ENCODE measurements at regions not wholly inside any gene's neighbourhood (a gene's known extent, or its start where the extent isn't known, plus 50 kb on each side); places are given as distances from the start of the nearest gene placed in this dataset.

GRCh38 chr20:3326779-3327521, 80.5 kb downstream of the DNAAF9 start:
- Histone ChIP-seq H3K27ac (ENCODE audit: extremely low read depth, low read depth, low read length) (no peak overlapping the region), H4K20me1 (replicated peaks; ENCODE audit: control insufficient read depth, insufficient read depth, low read length) (no peaks in the 10 kb centered on the region; the same call in 1 of the 2 replicates), H3K9ac (ENCODE audit: insufficient read depth in 1 of 2, low read depth in 2 of 2, low read length in 2 of 2) (no peak overlapping the region), H3K36me3 (ENCODE audit: control insufficient read depth, insufficient read depth, low read length) (no peaks in the 10 kb centered on the region), H3K4me1 (replicated peaks in 1 of 2; ENCODE audit: control insufficient read depth in 2 of 2, insufficient read depth in 2 of 2, low read length in 2 of 2) (no peaks in the 10 kb centered on the region; a peak in 1 of 5 replicates), H3K27me3 (ENCODE audit: control insufficient read depth in 2 of 2, insufficient read depth in 2 of 2, low read length in 2 of 2) (no peaks in the 10 kb centered on the region), H3K4me3 (no peak overlapping the region), H3K9me3 (replicated peaks; ENCODE audit: control insufficient read depth, insufficient read depth, low read depth, low read length) (no peaks in the 10 kb centered on the region), H3K4me2 (ENCODE audit: insufficient read depth, low read length) (no peak overlapping the region), H3K79me2 (ENCODE audit: control insufficient read depth, insufficient read depth, low read length) (no peaks in the 10 kb centered on the region), H3K9me1 (ENCODE audit: control insufficient read depth, insufficient read depth, low read length) (no peaks in the 10 kb centered on the region), H2AFZ (ENCODE audit: low read depth, low read length) (no peak overlapping the region)
- in situ Hi-C loops (cut with MboI): no loop called here
- FAIRE-seq (no peak), ATAC-seq (no peak), DNase-seq (ENCODE audit: extremely low read depth in 1 of 4, low spot score in 3 of 4) (no peak)
- BruUV-seq (replicated peaks): no TSS peak
- POLR2A ChIA-PET: no interaction called here
- WGBS (ENCODE audit: insufficient coverage, low coverage, missing lambda C conversion rate): 59% methylated on average over 6 of the region's 7 CpGs
- intact Hi-C loops (cut with micrococcal nuclease): no loop called here
- CTCF ChIA-PET (ENCODE audit: low intra/inter-chr PET ratio): no interaction called here
- TF ChIP-seq VEZF1 (CRISPR knock-in tag; IDR thresholded peaks at IDR 0.05): no peak
- TF ChIP-seq SIX5 (IDR thresholded peaks at IDR 0.05; ENCODE audit: borderline replicate concordance in 1 of 2, insufficient read depth in 1 of 2, low read depth in 1 of 2, low read length in 2 of 2): no peak
- no peak for TF ChIP-seq NCOR1 (IDR thresholded peaks at IDR 0.05)
- TF ChIP-seq ZBTB49 (CRISPR knock-in tag; IDR thresholded peaks at IDR 0.05; ENCODE audit: borderline replicate concordance): no peak
- no peak for TF ChIP-seq PATZ1 (CRISPR knock-in tag; IDR thresholded peaks at IDR 0.05; ENCODE audit: borderline replicate concordance)
- no peak for TF ChIP-seq NR1H2 (CRISPR knock-in tag; IDR thresholded peaks at IDR 0.05)
- no peak for TF ChIP-seq ZNF511 (CRISPR knock-in tag; IDR thresholded peaks at IDR 0.05)
- TF ChIP-seq ZEB2 (IDR thresholded peaks at IDR 0.05): no peak
- no peak for TF ChIP-seq ETS2 (tag; IDR thresholded peaks at IDR 0.05; ENCODE audit: borderline replicate concordance, poor library complexity, severe bottlenecking)
- TF ChIP-seq HBP1 (CRISPR knock-in tag; IDR thresholded peaks at IDR 0.05): no peak
